ENCODE measurements at regions not wholly inside any gene's neighbourhood (a gene's known extent, or its start where the extent isn't known, plus 50 kb on each side); places are given as distances from the start of the nearest gene placed in this dataset.

GRCh38 chr3:69493157-69493556 is 107.3 kb upstream of the FRMD4B start:
- DNase-seq, result no peak
- Mint-ChIP-seq H3K9me3 (ENCODE audit: low read depth, unreplicated experiment) (no peaks in the 10 kb centered on the region), H3K4me1 (ENCODE audit: low read depth, unreplicated experiment) (no peaks in the 10 kb centered on the region), H3K4me3 (ENCODE audit: low read depth, unreplicated experiment) (no peak overlapping the region), H3K27ac (ENCODE audit: unreplicated experiment) (no peak overlapping the region), H3K27me3 (ENCODE audit: unreplicated experiment) (no peaks in the 10 kb centered on the region), H3K36me3 (ENCODE audit: insufficient read depth, unreplicated experiment) (no peaks in the 10 kb centered on the region)
- BruUV-seq (replicated peaks), result no TSS peak
- intact Hi-C loops (cut with micrococcal nuclease; ENCODE audit: unreplicated experiment), result no loop called here
- no peak for TF ChIP-seq CTCF (IDR thresholded peaks at IDR 0.05; ENCODE audit: unreplicated experiment)
- CTCF ChIA-PET, result no interaction called here

- intact Hi-C loops (cut with micrococcal nuclease; ENCODE audit: unreplicated experiment), result no loop called here
- no peak overlapping the region for H3K4me3 Mint-ChIP-seq (ENCODE audit: low read depth, unreplicated experiment)
- no peaks in the 10 kb centered on the region for H3K4me1 Mint-ChIP-seq (ENCODE audit: low read depth, unreplicated experiment)
- H3K9me3 Mint-ChIP-seq (ENCODE audit: low read depth, unreplicated experiment), result no peaks in the 10 kb centered on the region
- H3K27me3 Mint-ChIP-seq (ENCODE audit: unreplicated experiment), result no peaks in the 10 kb centered on the region
- no peaks in the 10 kb centered on the region for H3K36me3 Mint-ChIP-seq (ENCODE audit: insufficient read depth, unreplicated experiment)
- no peak for TF ChIP-seq CTCF (IDR thresholded peaks at IDR 0.05; ENCODE audit: unreplicated experiment)
- H3K27ac Mint-ChIP-seq (ENCODE audit: unreplicated experiment), result no peak overlapping the region
- BruUV-seq (replicated peaks), result no TSS peak
- CTCF ChIA-PET, result no interaction called here
- no peak for DNase-seq
These were observed 106.1 kb upstream of the FRMD4B start for GRCh38 chr3:69491975-69492374.

GRCh38 chr3:69490971-69491370 is 105.1 kb upstream of the FRMD4B start:
- CTCF ChIA-PET, result no interaction called here
- TF ChIP-seq CTCF (IDR thresholded peaks at IDR 0.05; ENCODE audit: unreplicated experiment), result no peak
- H3K27me3 Mint-ChIP-seq (ENCODE audit: unreplicated experiment), result no peaks in the 10 kb centered on the region
- no peaks in the 10 kb centered on the region for H3K36me3 Mint-ChIP-seq (ENCODE audit: insufficient read depth, unreplicated experiment)
- DNase-seq, result no peak
- intact Hi-C loops (cut with micrococcal nuclease; ENCODE audit: unreplicated experiment), result no loop called here
- no peaks in the 10 kb centered on the region for H3K9me3 Mint-ChIP-seq (ENCODE audit: low read depth, unreplicated experiment)
- H3K4me3 Mint-ChIP-seq (ENCODE audit: low read depth, unreplicated experiment), result no peak overlapping the region
- H3K27ac Mint-ChIP-seq (ENCODE audit: unreplicated experiment), result no peak overlapping the region
- BruUV-seq (replicated peaks), result no TSS peak
- no peaks in the 10 kb centered on the region for H3K4me1 Mint-ChIP-seq (ENCODE audit: low read depth, unreplicated experiment)

- H3K4me3 Mint-ChIP-seq (ENCODE audit: low read depth, unreplicated experiment), result no peak overlapping the region
- no peaks in the 10 kb centered on the region for H3K27me3 Mint-ChIP-seq (ENCODE audit: unreplicated experiment)
- CTCF ChIA-PET, result no interaction called here
- no peaks in the 10 kb centered on the region for H3K9me3 Mint-ChIP-seq (ENCODE audit: low read depth, unreplicated experiment)
- BruUV-seq (replicated peaks), result no TSS peak
- no peaks in the 10 kb centered on the region for H3K4me1 Mint-ChIP-seq (ENCODE audit: low read depth, unreplicated experiment)
- TF ChIP-seq CTCF (IDR thresholded peaks at IDR 0.05; ENCODE audit: unreplicated experiment), result no peak
- no peak overlapping the region for H3K27ac Mint-ChIP-seq (ENCODE audit: unreplicated experiment)
- intact Hi-C loops (cut with micrococcal nuclease; ENCODE audit: unreplicated experiment), result no loop called here
- no peaks in the 10 kb centered on the region for H3K36me3 Mint-ChIP-seq (ENCODE audit: insufficient read depth, unreplicated experiment)
- DNase-seq, result no peak
These were observed 104.3 kb upstream of the FRMD4B start for GRCh38 chr3:69490235-69490634.

GRCh38 chr3:69488026-69488425 is 102.1 kb upstream of the FRMD4B start:
- intact Hi-C loops (cut with micrococcal nuclease; ENCODE audit: unreplicated experiment), result no loop called here
- H3K27me3 Mint-ChIP-seq (ENCODE audit: unreplicated experiment), result no peaks in the 10 kb centered on the region

More at GRCh38 chr3:69488026-69488425, 102.1 kb upstream of the FRMD4B start:
- no peak for TF ChIP-seq CTCF (IDR thresholded peaks at IDR 0.05; ENCODE audit: unreplicated experiment)
- H3K27ac Mint-ChIP-seq (ENCODE audit: unreplicated experiment), result no peak overlapping the region
- no peak overlapping the region for H3K4me3 Mint-ChIP-seq (ENCODE audit: low read depth, unreplicated experiment)
- BruUV-seq (replicated peaks), result no TSS peak
- no peaks in the 10 kb centered on the region for H3K9me3 Mint-ChIP-seq (ENCODE audit: low read depth, unreplicated experiment)
- H3K4me1 Mint-ChIP-seq (ENCODE audit: low read depth, unreplicated experiment), result no peaks in the 10 kb centered on the region
- peaks cover 5% of the 10 kb centered on the region for H3K36me3 Mint-ChIP-seq (ENCODE audit: insufficient read depth, unreplicated experiment)
- CTCF ChIA-PET, result no interaction called here
- no peak for DNase-seq

All from Calu3 (cell line).